PC-3 (cell line): ENCODE measurements at regions not wholly inside any gene's neighbourhood (a gene's known extent, or its start where the extent isn't known, plus 50 kb on each side); places are given as distances from the start of the nearest gene placed in this dataset.

Experiments used
- EZH2 ChIP-seq: fragments of 300-600 bp; sonication (generic); IDR thresholded peaks from one replicate; pipeline ENCODE4 v1.6.1; 2017; ENCODE audit warnings: antibody characterized with exemption, mild to moderate bottlenecking, low read length; ENCODE audit not compliant: unreplicated experiment
- TF ChIP-seq, protein P1 (sequence below): fragments of 300-600 bp; sonication (generic); conservative IDR thresholded peaks from 2 replicates; pipeline ENCODE4 v1.5.1; 2017; ENCODE audit warnings: antibody characterized with exemption, low read depth, mild to moderate bottlenecking, low read length

GRCh38 chr3:16026753-16027152, 147.7 kb upstream of the GALNT15 start:
- TF ChIP-seq, protein P1, sequence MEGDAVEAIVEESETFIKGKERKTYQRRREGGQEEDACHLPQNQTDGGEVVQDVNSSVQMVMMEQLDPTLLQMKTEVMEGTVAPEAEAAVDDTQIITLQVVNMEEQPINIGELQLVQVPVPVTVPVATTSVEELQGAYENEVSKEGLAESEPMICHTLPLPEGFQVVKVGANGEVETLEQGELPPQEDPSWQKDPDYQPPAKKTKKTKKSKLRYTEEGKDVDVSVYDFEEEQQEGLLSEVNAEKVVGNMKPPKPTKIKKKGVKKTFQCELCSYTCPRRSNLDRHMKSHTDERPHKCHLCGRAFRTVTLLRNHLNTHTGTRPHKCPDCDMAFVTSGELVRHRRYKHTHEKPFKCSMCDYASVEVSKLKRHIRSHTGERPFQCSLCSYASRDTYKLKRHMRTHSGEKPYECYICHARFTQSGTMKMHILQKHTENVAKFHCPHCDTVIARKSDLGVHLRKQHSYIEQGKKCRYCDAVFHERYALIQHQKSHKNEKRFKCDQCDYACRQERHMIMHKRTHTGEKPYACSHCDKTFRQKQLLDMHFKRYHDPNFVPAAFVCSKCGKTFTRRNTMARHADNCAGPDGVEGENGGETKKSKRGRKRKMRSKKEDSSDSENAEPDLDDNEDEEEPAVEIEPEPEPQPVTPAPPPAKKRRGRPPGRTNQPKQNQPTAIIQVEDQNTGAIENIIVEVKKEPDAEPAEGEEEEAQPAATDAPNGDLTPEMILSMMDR: no peak
- no peak for TF ChIP-seq EZH2
